ENCODE measurements at regions not wholly inside any gene's neighbourhood (a gene's known extent, or its start where the extent isn't known, plus 50 kb on each side); places are given as distances from the start of the nearest gene placed in this dataset.
A peak's percentile ranks its signal among the peaks of the same experiment; 100 is the strongest.

DNA sequence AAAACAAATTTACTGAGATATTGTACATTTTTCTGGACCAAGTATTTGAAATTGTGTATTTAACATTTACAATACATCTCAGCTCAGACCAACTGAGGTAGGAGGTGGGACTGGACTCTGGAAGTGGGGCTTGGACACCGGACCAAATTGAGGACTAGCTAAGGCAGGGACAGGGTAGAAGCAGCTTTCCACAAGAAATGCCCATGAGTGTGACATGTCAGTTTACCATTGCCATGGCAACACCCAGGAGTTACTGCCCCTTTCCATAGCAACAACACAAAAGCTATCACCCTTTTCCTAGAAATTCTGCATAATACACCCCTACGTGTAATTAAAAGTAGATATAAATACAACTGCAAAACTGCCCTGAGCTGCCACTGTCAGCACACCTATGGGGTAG is 191.5 kb upstream of the ASIC2 start:
- DNase-seq (ENCODE audit: low spot score in 2 of 2) (no peak), ATAC-seq (no peak)
- no peak overlapping the region for H3K27ac Mint-ChIP-seq
- no peaks in the 10 kb centered on the region for H3K9me3 Mint-ChIP-seq
- H3K4me1 Mint-ChIP-seq = no peaks in the 10 kb centered on the region
- no peak overlapping the region for H3K4me3 Mint-ChIP-seq
- no peaks in the 10 kb centered on the region for H3K36me3 Mint-ChIP-seq

DNA sequence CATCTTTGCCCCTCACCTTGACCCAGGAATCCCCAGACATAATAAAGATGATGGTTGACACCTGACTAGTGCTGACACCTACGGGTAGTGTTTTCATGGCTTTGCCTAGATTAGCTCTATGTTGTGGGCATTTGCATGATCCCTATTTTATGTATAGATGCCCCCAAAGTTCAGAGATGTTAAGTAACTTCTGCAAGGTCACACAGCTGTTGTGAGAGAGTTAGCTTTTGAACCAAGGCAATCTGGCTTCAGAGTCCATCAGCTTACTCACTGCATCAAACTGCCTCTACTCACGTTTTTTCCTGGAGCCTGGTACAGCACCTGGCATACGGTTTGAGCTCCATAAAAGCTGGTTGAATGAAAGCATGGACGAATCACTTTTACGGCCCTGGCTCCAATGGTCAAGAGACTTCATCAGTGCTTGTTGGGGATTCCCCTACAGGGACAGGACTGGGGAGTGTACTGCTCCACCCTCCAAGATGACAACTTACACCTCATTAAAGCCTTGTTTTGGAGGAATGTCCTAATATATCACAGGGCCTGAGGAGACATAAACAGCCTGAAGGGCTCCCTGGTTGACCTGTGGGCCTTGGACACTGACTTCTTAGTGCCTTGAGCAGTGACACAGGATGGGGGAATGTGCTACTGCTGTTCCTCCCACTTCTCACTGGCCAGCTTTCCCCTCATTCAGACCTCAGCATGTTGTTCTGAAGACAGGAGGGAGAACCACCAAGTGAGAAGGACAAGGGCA is 193.2 kb upstream of the ASIC2 start:
- Mint-ChIP-seq H3K4me1 (no peaks in the 10 kb centered on the region), H3K27ac (no peak overlapping the region), H3K36me3 (no peaks in the 10 kb centered on the region), H3K9me3 (no peaks in the 10 kb centered on the region), H3K4me3 (no peak overlapping the region)
- DNase-seq (ENCODE audit: low spot score in 2 of 2) (no peak), ATAC-seq (peak; percentile 26)

DNA sequence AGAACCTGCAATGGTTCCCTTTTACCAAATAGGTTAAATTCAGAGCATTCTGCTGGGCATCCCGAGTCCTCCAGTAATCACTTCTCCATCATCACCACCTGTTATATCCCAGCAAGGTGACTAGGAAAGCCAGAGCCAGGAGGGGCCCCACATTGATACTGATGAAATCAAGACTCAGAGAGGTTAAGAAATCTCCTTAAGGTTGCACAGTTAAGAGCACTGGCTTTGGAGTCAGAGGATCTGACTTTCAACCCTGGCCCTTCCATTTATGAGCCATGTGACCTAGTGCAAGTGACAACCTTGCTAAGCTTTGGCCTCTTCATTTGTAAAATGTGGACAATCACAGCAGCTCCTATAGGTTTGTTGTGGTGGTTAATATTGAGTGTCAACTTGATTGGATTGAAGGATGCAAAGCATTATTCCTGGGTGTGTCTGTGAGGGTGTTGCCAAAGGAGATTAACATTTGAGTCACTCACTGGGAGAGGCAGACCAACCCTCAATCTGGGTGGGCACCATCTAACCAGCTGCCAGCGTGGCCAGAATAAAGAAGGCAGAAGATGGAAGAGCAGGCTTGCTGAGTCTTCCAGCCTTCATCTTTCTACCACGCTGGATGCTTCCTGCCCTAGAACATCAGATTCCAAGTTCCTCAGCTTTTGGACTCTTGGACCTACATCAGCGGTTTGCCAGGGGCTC is 194.2 kb upstream of the ASIC2 start:
- H3K9me3 Mint-ChIP-seq = no peaks in the 10 kb centered on the region
- no peak overlapping the region for H3K4me3 Mint-ChIP-seq
- H3K36me3 Mint-ChIP-seq = no peaks in the 10 kb centered on the region
- no peak overlapping the region for H3K27ac Mint-ChIP-seq
- DNase-seq (ENCODE audit: low spot score in 2 of 2) (no peak), ATAC-seq (no peak)
- no peaks in the 10 kb centered on the region for H3K4me1 Mint-ChIP-seq

DNA sequence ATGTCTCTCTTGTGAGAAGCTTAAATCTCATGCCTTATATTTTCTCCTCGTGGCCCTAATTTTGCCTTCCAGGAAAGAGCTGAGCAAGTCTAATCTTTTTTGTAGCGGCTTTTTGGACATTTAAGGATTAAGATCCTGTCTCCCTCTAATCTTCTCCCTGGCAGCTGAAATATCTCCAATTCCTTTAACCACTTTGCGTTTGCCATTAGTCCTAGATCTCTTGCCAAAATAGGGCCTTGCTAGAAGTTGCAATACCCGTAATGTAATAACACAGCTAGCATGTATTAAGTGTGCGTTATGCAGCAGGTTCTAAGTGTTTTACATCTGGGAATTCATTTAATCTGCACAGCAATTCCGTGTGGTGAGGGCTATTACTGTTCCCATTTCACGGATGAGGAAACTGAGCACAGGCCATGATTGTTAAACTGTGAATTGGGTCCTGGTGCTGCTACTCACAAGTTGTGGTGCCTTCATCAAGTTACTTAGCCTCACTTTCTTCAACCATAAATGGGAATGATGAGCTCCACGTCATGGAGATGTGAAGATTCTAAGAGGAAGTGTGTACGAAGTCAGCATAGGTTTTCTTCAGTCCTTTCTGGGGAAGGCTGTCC is 198.9 kb upstream of the ASIC2 start:
- Mint-ChIP-seq H3K9me3 (no peaks in the 10 kb centered on the region), H3K36me3 (no peaks in the 10 kb centered on the region), H3K4me1 (no peaks in the 10 kb centered on the region), H3K4me3 (no peak overlapping the region), H3K27ac (no peak overlapping the region)
- ATAC-seq = no peak
- no peak for DNase-seq (ENCODE audit: low spot score in 2 of 2)

DNA sequence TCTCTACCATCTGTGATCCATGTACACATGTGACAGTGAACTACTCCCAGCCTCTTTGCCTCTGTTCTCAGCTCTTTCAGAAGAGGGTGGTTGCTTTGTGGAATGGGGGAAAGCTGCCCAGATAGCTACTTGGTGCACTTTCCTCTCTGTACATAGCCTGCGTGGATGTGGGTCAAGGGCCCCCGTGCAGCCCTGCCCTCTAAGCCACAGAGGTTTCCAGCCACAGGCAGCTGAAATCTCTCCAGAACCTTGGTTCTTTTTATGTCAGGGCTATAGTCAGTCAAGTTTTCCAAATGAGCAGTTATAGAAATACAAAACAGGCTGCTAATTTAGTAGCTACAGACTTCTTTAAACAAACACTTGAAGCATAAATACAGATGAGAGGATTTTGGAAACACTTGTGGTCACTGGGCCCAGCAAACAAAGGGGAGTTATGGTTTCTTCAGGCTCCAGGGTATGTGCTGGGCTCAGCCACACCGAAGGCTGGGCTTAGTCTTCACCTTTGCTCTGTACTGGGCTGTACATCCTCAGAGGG is 199.7 kb upstream of the ASIC2 start:
- ATAC-seq (no peak), DNase-seq (ENCODE audit: low spot score in 2 of 2) (no peak)
- no peak overlapping the region for H3K4me3 Mint-ChIP-seq
- no peak overlapping the region for H3K27ac Mint-ChIP-seq
- H3K4me1 Mint-ChIP-seq = no peaks in the 10 kb centered on the region
- H3K9me3 Mint-ChIP-seq = no peaks in the 10 kb centered on the region
- no peaks in the 10 kb centered on the region for H3K36me3 Mint-ChIP-seq

DNA sequence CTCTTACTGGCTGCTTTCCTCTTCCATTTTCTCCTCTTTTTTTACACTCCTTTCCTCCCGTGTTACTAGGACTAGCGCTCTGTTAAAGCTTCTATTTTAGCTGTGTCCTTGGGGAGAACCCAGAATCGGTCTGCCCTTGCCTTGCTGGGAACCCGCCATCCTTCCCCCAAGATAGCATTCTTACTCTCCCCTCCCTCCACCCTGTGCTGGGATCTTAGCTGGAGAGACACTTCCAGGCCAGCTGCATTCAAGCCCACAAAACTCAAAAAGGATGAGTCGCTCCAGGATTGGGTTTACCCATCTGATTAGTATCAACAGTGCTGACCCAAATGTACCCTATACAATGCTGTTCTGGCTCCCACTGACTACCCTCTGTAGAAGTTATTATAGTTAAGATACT is 200.5 kb upstream of the ASIC2 start:
- Mint-ChIP-seq H3K27ac (no peak overlapping the region), H3K9me3 (no peaks in the 10 kb centered on the region), H3K36me3 (no peaks in the 10 kb centered on the region), H3K4me3 (no peak overlapping the region), H3K4me1 (no peaks in the 10 kb centered on the region)
- ATAC-seq (no peak), DNase-seq (ENCODE audit: low spot score in 2 of 2) (no peak)

DNA sequence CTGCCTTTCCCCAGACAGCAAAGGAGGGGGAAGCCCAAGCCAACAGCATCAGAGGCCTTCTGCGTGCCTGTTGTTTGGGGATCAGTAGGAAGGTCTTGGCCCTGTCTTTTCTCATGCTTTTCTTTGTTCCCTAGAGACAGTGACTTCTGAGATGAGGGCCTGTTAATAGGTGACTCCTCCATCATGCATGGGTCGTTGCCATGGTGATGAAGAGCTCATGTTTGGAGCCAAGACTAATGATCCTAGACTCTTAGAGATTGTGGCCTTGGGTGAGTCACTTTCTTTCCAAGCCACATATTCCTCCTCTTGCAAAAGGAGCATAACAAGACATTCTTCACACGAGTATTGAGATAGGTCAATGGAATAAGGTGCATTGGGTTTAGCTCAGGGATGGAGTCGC is 201.1 kb upstream of the ASIC2 start:
- Mint-ChIP-seq H3K36me3 (no peaks in the 10 kb centered on the region), H3K4me1 (no peaks in the 10 kb centered on the region), H3K9me3 (no peaks in the 10 kb centered on the region), H3K27ac (no peak overlapping the region), H3K4me3 (no peak overlapping the region)
- ATAC-seq (no peak), DNase-seq (ENCODE audit: low spot score in 2 of 2) (no peak)

DNA sequence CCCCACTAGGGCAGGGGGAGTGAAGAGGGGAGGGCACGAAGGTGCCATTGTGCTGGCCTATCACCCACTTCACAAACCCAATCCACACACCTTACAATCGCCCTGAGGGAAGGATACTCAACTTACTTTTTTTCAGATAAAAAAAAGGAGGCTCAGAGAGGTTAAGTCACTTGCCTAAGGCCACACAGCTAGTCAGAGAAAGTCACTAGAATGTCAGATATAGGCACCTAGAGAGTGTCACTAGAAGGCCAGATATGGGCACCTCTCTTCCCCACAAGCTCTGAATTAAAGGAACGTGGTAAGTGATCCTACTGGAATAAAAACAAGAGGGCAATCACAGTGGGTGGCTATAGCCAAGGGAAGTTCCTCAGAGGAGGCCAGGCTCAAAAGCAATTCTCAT is 204.5 kb upstream of the ASIC2 start:
- no peak overlapping the region for H3K4me3 Mint-ChIP-seq
- no peak overlapping the region for H3K27ac Mint-ChIP-seq
- H3K9me3 Mint-ChIP-seq = no peaks in the 10 kb centered on the region
- no peaks in the 10 kb centered on the region for H3K4me1 Mint-ChIP-seq
- ATAC-seq = no peak
- H3K36me3 Mint-ChIP-seq = no peaks in the 10 kb centered on the region
- DNase-seq (ENCODE audit: low spot score in 2 of 2) = no peak

DNA sequence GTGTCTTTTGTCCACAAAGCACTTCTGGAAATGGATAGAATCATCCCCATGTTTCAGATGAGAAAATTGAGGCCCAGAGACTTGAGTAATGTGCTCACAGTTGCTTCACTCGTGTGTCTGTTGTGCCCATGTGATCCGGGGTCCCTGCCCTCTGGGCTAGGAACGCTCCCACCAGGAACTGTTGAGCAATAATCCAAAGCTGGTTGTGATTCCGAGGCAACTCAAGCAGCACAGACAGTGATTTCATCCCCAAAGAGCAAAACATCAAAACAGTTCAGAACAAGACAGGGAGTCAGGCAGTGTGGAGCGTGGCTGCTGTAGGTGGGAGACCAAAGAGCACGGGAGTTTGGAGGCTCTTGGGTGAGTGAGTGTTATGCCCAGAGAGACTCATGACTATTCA is 205.0 kb upstream of the ASIC2 start:
- H3K4me1 Mint-ChIP-seq = no peaks in the 10 kb centered on the region
- H3K4me3 Mint-ChIP-seq = no peak overlapping the region
- no peak overlapping the region for H3K27ac Mint-ChIP-seq
- ATAC-seq = no peak
- H3K9me3 Mint-ChIP-seq = no peaks in the 10 kb centered on the region
- H3K36me3 Mint-ChIP-seq = no peaks in the 10 kb centered on the region
- no peak for DNase-seq (ENCODE audit: low spot score in 2 of 2)

DNA sequence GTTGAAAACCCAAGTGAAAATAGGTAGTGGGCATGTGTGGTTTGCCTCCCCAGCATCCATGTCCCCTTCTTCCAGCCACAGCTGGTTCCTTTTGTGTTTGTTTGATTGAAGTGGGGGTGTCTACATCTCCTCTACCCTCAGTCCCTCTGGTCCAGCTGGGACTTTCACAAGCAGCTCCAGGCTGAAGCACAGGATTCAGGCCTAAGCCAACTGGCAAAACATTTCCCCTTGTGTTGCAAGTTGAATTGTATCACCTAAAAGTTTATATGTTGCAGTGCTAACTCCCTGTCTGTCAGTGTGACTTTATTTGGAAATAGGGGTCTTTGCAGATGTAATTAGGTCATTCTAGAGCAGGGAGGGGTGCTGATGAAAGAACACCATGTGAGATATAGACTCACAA is 205.9 kb upstream of the ASIC2 start:
- H3K27ac Mint-ChIP-seq = no peak overlapping the region
- H3K4me1 Mint-ChIP-seq = no peaks in the 10 kb centered on the region
- H3K36me3 Mint-ChIP-seq = no peaks in the 10 kb centered on the region
- no peaks in the 10 kb centered on the region for H3K9me3 Mint-ChIP-seq
- H3K4me3 Mint-ChIP-seq = no peak overlapping the region
- no peak for ATAC-seq
- no peak for DNase-seq (ENCODE audit: low spot score in 2 of 2)

DNA sequence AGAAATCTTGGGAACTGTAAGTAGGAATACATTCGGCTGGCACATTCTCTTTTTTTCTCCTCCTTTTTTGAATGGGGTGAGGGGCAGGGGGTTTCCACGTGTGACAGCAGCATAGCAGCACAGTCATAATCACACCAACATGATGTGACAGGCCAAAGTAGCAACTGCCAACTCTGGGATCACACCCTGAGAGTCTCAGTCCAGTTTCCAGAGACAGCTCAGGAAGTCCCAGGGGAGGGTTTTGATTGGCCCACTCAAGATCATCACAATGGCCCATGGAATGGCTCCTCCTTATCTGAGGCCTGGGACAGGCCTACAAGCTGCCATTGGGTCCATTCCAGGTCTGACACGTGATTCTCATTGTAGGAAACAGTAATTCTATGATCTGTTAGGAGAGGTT is 207.1 kb upstream of the ASIC2 start:
- no peaks in the 10 kb centered on the region for H3K36me3 Mint-ChIP-seq
- ATAC-seq (no peak), DNase-seq (ENCODE audit: low spot score in 2 of 2) (no peak)
- H3K27ac Mint-ChIP-seq = no peak overlapping the region
- H3K4me1 Mint-ChIP-seq = no peaks in the 10 kb centered on the region
- H3K9me3 Mint-ChIP-seq = no peaks in the 10 kb centered on the region
- no peak overlapping the region for H3K4me3 Mint-ChIP-seq

DNA sequence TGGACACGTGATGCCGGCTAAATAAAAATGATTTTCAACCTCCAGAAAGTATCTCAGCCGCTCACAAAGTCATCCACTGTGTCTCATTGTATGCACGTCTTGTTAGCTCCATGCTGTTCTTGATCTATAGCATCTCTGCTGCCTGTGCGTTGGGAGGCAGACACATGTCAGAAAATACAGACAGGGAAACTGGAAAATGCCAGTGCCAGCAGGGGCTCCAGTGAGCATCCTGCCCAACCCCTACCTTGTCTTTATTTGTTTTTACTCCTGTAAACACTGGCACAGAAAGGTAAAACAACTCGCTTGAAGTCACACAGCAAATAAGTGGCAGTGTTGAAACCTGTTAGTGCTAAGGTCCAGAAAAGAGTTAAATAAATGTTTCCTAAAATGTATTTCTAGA is 208.1 kb upstream of the ASIC2 start:
- no peaks in the 10 kb centered on the region for H3K4me1 Mint-ChIP-seq
- DNase-seq (ENCODE audit: low spot score in 2 of 2) (no peak), ATAC-seq (no peak)
- no peak overlapping the region for H3K4me3 Mint-ChIP-seq
- no peak overlapping the region for H3K27ac Mint-ChIP-seq
- H3K9me3 Mint-ChIP-seq = no peaks in the 10 kb centered on the region
- no peaks in the 10 kb centered on the region for H3K36me3 Mint-ChIP-seq

DNA sequence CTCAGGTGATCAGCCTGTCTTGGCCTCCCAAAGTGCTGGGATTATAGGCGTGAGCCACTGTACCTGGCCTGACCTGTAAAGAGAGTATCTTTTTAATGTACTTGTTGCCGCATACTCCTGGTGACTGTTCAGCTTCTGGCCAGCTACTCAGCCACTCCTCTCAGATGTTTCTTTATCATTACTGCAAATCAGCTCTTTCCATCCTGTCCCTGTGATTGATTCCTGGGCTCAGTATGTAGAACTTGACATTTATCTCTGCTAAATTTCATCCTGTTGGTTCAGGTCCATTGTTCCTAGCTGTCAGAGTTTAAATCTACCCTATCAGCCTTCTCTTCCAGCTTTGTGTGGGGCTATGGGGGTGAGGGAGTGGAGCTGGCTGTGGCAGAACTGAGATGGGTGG is 211.5 kb upstream of the ASIC2 start:
- Mint-ChIP-seq H3K4me1 (no peaks in the 10 kb centered on the region), H3K27ac (no peak overlapping the region), H3K4me3 (no peak overlapping the region), H3K9me3 (no peaks in the 10 kb centered on the region), H3K36me3 (no peaks in the 10 kb centered on the region)
- DNase-seq (ENCODE audit: low spot score in 2 of 2) (no peak), ATAC-seq (no peak)

DNA sequence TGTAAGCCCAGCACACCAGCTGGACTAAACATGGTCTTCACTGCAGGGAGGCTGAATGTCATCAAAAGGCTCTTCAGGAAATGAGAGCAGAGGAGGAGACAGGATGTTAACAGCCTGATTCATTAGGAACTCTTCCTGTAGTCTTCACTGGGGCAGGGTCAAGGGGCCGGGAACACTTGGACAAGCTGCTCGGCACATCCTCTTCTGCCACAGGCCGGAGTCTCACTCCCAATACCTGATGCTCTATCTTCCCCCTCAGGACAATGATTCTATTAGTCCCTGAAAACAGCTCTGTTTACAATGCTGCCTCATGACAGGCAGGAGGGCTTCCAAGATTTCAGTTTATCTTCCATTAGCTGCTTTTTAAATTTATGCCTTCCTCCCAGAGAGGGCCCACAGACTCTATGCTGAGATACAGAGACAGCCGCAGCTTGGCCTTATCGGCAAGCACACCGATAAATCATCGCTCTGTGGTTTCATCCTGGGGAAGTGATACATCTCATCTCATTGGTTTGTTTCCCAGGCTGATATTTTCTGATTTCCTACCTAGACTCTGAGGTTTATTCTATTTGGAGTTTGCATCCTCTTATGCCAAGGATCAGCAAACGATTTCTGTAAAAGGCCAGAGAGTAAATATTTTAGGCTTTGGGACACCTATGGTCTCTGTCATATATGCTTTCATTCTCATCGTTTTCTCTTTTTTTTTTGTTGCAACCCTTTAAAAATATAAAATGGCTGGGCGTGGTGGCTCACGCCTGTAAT is 214.0 kb upstream of the ASIC2 start:
- Mint-ChIP-seq H3K4me3 (no peak overlapping the region), H3K9me3 (peaks cover 3% of the 10 kb centered on the region), H3K4me1 (peaks cover 9% of the 10 kb centered on the region), H3K27ac (no peak overlapping the region), H3K36me3 (no peaks in the 10 kb centered on the region)
- DNase-seq (ENCODE audit: low spot score in 2 of 2) (no peak), ATAC-seq (no peak)

DNA sequence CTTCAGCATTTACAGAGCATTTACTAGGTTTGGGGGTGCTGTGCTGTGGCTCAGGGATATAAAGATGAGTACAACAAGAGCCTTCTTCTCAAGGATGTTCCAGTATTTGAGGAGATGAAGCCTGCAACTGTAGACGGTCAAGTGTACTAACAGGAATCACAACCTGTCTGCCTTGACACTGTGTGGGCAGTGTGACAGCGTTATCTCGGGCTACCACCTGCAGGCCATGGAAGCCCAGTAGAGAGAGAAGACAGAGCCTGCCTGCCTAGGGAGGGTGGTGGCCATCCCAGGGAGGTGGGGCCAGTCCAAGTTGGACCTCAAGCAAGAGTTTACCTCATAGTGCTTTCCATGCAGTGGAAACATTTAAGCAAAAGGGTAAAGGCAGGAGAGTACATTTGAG is 215.1 kb upstream of the ASIC2 start:
- H3K4me3 Mint-ChIP-seq = no peak overlapping the region
- DNase-seq (ENCODE audit: low spot score in 2 of 2) (no peak), ATAC-seq (no peak)
- no peaks in the 10 kb centered on the region for H3K36me3 Mint-ChIP-seq
- peaks cover 7% of the 10 kb centered on the region for H3K9me3 Mint-ChIP-seq
- H3K4me1 Mint-ChIP-seq = peaks cover 9% of the 10 kb centered on the region
- H3K27ac Mint-ChIP-seq = no peak overlapping the region
